NCI-H748 (cell line): ENCODE measurements at regions not wholly inside any gene's neighbourhood (a gene's known extent, or its start where the extent isn't known, plus 50 kb on each side); places are given as distances from the start of the nearest gene placed in this dataset.

Experiments used
- DNase-seq: peaks from one replicate; lab custom pipeline; 2025; ENCODE audit not compliant: unreplicated experiment; lab: John Stamatoyannopoulos, UW

- no peak for DNase-seq
Measured at GRCh38 chr2:128640845-128641360, 322.2 kb upstream of the HS6ST1 start.

- no peak for DNase-seq
Measured at GRCh38 chr2:128641421-128642080, 322.9 kb upstream of the HS6ST1 start.

GRCh38 chr2:128642316-128642715, 323.6 kb upstream of the HS6ST1 start:
- no peak for DNase-seq

- DNase-seq, result no peak
Measured at GRCh38 chr2:128642821-128643220, 324.2 kb upstream of the HS6ST1 start.

GRCh38 chr2:128643221-128644065, 324.8 kb upstream of the HS6ST1 start:
- DNase-seq, result no peak

- no peak for DNase-seq
Measured at GRCh38 chr2:128644156-128644555, 325.5 kb upstream of the HS6ST1 start.

GRCh38 chr2:128644718-128645256, 326.1 kb upstream of the HS6ST1 start:
- DNase-seq, result no peak

- no peak for DNase-seq
Measured at GRCh38 chr2:128645631-128646030, 327.0 kb upstream of the HS6ST1 start.

- no peak for DNase-seq
Measured at GRCh38 chr2:128646091-128646490, 327.4 kb upstream of the HS6ST1 start.

- no peak for DNase-seq
Measured at GRCh38 chr2:128646691-128647090, 328.0 kb upstream of the HS6ST1 start.

GRCh38 chr2:128651000-128651399, 332.3 kb upstream of the HS6ST1 start:
- DNase-seq, result peak; percentile 60

GRCh38 chr2:128654408-128654807, 335.7 kb upstream of the HS6ST1 start:
- DNase-seq, result no peak

- no peak for DNase-seq
Measured at GRCh38 chr2:128660836-128661235, 342.2 kb upstream of the HS6ST1 start.

GRCh38 chr2:128661311-128661710, 342.6 kb upstream of the HS6ST1 start:
- no peak for DNase-seq

- DNase-seq, result no peak
Measured at GRCh38 chr2:128662051-128662471, 343.4 kb upstream of the HS6ST1 start.

GRCh38 chr2:128663371-128664050, 344.8 kb upstream of the HS6ST1 start:
- DNase-seq, result no peak

GRCh38 chr2:128664499-128664971, 345.9 kb upstream of the HS6ST1 start:
- no peak for DNase-seq

- no peak for DNase-seq
Measured at GRCh38 chr2:128665113-128665512, 346.4 kb upstream of the HS6ST1 start.

- no peak for DNase-seq
Measured at GRCh38 chr2:128666596-128666995, 347.9 kb upstream of the HS6ST1 start.

- no peak for DNase-seq
Measured at GRCh38 chr2:128667391-128667790, 348.7 kb upstream of the HS6ST1 start.

GRCh38 chr2:128668946-128669345, 350.3 kb upstream of the HS6ST1 start:
- DNase-seq, result no peak
